Central memory CD8-positive, alpha-beta T cell (primary cell): ENCODE measurements at regions not wholly inside any gene's neighbourhood (a gene's known extent, or its start where the extent isn't known, plus 50 kb on each side); places are given as distances from the start of the nearest gene placed in this dataset.

ENCODE experiments used
- ATAC-seq: fragments of 150-1000 bp; cut with Tn5 transposase; replicated peaks from 2 replicates; pipeline ENCODE4 v1.10.0; 2022; ENCODE audit warnings: mild to moderate bottlenecking, moderate FRiP score, moderate number of reproducible peaks; ENCODE audit not compliant: poor library complexity, severe bottlenecking; ENCODE audit errors: extremely low read depth
- DNase-seq, 2 donors: peaks; one replicate each; pipeline ENCODE4 v3.0.0; 2021; ENCODE audit warnings: low spot score in 2 of 2
- H3K27ac Mint-ChIP-seq: one replicate; pipeline ENCODE4 v1.8.0; 2022; ENCODE audit warnings: low read depth, mild to moderate bottlenecking, moderate library complexity, mixed read lengths
- H3K27me3 Mint-ChIP-seq: one replicate; pipeline ENCODE4 v1.8.0; 2022; ENCODE audit warnings: mixed read lengths
- H3K36me3 Mint-ChIP-seq: one replicate; pipeline ENCODE4 v1.8.0; 2022; ENCODE audit warnings: mild to moderate bottlenecking, moderate library complexity, mixed read lengths; ENCODE audit not compliant: insufficient read depth
- H3K4me1 Mint-ChIP-seq: one replicate; pipeline ENCODE4 v1.8.0; 2022; ENCODE audit warnings: mixed read lengths
- H3K4me3 Mint-ChIP-seq: one replicate; pipeline ENCODE4 v1.8.0; 2022; ENCODE audit warnings: mild to moderate bottlenecking, moderate library complexity, mixed read lengths
- H3K9me3 Mint-ChIP-seq: one replicate; pipeline ENCODE4 v1.8.0; 2022; ENCODE audit warnings: mixed read lengths

- Mint-ChIP-seq H3K27me3 (no peaks in the 10 kb centered on the region), H3K9me3 (no peaks in the 10 kb centered on the region), H3K27ac (no peak overlapping the region), H3K36me3 (peaks cover 5% of the 10 kb centered on the region), H3K4me3 (no peak overlapping the region), H3K4me1 (peaks cover 6% of the 10 kb centered on the region)
- ATAC-seq (no peak), DNase-seq (no peak)
Observed at GRCh38 chr12:132419631-132420246, 70.2 kb upstream of the FBRSL1 start.

GRCh38 chr12:132418393-132418925, 71.5 kb upstream of the FBRSL1 start:
- peaks cover 5% of the 10 kb centered on the region for H3K36me3 Mint-ChIP-seq
- no peak overlapping the region for H3K27ac Mint-ChIP-seq

GRCh38 chr12:132417741-132418140, 72.2 kb upstream of the FBRSL1 start:
- no peak overlapping the region for H3K27ac Mint-ChIP-seq

More at GRCh38 chr12:132418393-132418925, 71.5 kb upstream of the FBRSL1 start:
- DNase-seq, result no peak
- peaks cover 6% of the 10 kb centered on the region for H3K4me1 Mint-ChIP-seq
- H3K4me3 Mint-ChIP-seq, result no peak overlapping the region
- no peaks in the 10 kb centered on the region for H3K9me3 Mint-ChIP-seq
- H3K27me3 Mint-ChIP-seq, result no peaks in the 10 kb centered on the region
- ATAC-seq, result no peak

GRCh38 chr12:132416827-132417226, 73.1 kb upstream of the FBRSL1 start:
- DNase-seq (no peak), ATAC-seq (no peak)
- Mint-ChIP-seq H3K4me1 (no peaks in the 10 kb centered on the region), H3K27ac (no peak overlapping the region), H3K9me3 (no peaks in the 10 kb centered on the region), H3K4me3 (no peak overlapping the region), H3K27me3 (no peaks in the 10 kb centered on the region), H3K36me3 (peaks cover 5% of the 10 kb centered on the region)

More at GRCh38 chr12:132417741-132418140, 72.2 kb upstream of the FBRSL1 start:
- DNase-seq, result no peak
- no peak for ATAC-seq
- Mint-ChIP-seq H3K4me3 (no peak overlapping the region), H3K36me3 (peaks cover 5% of the 10 kb centered on the region), H3K27me3 (no peaks in the 10 kb centered on the region), H3K4me1 (peaks cover 3% of the 10 kb centered on the region), H3K9me3 (no peaks in the 10 kb centered on the region)

GRCh38 chr12:132416121-132416673, 73.8 kb upstream of the FBRSL1 start:
- no peak for ATAC-seq
- H3K4me1 Mint-ChIP-seq, result no peaks in the 10 kb centered on the region
- no peaks in the 10 kb centered on the region for H3K27me3 Mint-ChIP-seq
- H3K9me3 Mint-ChIP-seq, result no peaks in the 10 kb centered on the region
- no peak overlapping the region for H3K4me3 Mint-ChIP-seq
- no peak overlapping the region for H3K27ac Mint-ChIP-seq
- H3K36me3 Mint-ChIP-seq, result peaks cover 5% of the 10 kb centered on the region
- DNase-seq, result no peak

GRCh38 chr12:132415327-132416120, 74.4 kb upstream of the FBRSL1 start:
- ATAC-seq (no peak), DNase-seq (no peak)
- peaks cover 2% of the 10 kb centered on the region for H3K36me3 Mint-ChIP-seq
- H3K4me1 Mint-ChIP-seq, result no peaks in the 10 kb centered on the region
- no peak overlapping the region for H3K4me3 Mint-ChIP-seq
- H3K9me3 Mint-ChIP-seq, result no peaks in the 10 kb centered on the region
- no peak overlapping the region for H3K27ac Mint-ChIP-seq
- H3K27me3 Mint-ChIP-seq, result no peaks in the 10 kb centered on the region

- H3K4me1 Mint-ChIP-seq, result no peaks in the 10 kb centered on the region
- peaks cover 2% of the 10 kb centered on the region for H3K36me3 Mint-ChIP-seq
- H3K27ac Mint-ChIP-seq, result no peak overlapping the region
- no peaks in the 10 kb centered on the region for H3K27me3 Mint-ChIP-seq
- peak; percentile 73 for ATAC-seq
- H3K4me3 Mint-ChIP-seq, result no peak overlapping the region
- H3K9me3 Mint-ChIP-seq, result no peaks in the 10 kb centered on the region
- DNase-seq, result peak; percentile 53 to 62
Observed at GRCh38 chr12:132414634-132415326, 75.2 kb upstream of the FBRSL1 start.

- Mint-ChIP-seq H3K27me3 (no peaks in the 10 kb centered on the region), H3K36me3 (peaks cover 2% of the 10 kb centered on the region), H3K9me3 (no peaks in the 10 kb centered on the region), H3K27ac (no peak overlapping the region), H3K4me1 (no peaks in the 10 kb centered on the region), H3K4me3 (no peak overlapping the region)
- ATAC-seq, result no peak
- DNase-seq, result no peak
Observed at GRCh38 chr12:132413931-132414588, 75.9 kb upstream of the FBRSL1 start.

GRCh38 chr12:132411457-132411856, 78.5 kb upstream of the FBRSL1 start:
- Mint-ChIP-seq H3K36me3 (no peaks in the 10 kb centered on the region), H3K27ac (no peak overlapping the region), H3K9me3 (no peaks in the 10 kb centered on the region), H3K27me3 (no peaks in the 10 kb centered on the region), H3K4me1 (no peaks in the 10 kb centered on the region), H3K4me3 (no peak overlapping the region)
- ATAC-seq (no peak), DNase-seq (no peak)

GRCh38 chr12:132410849-132411248, 79.1 kb upstream of the FBRSL1 start:
- Mint-ChIP-seq H3K4me1 (no peaks in the 10 kb centered on the region), H3K9me3 (no peaks in the 10 kb centered on the region), H3K27me3 (no peaks in the 10 kb centered on the region), H3K36me3 (no peaks in the 10 kb centered on the region), H3K27ac (no peak overlapping the region), H3K4me3 (no peak overlapping the region)
- ATAC-seq (no peak), DNase-seq (no peak)

- no peaks in the 10 kb centered on the region for H3K36me3 Mint-ChIP-seq
- H3K4me3 Mint-ChIP-seq, result no peak overlapping the region
- H3K27me3 Mint-ChIP-seq, result no peaks in the 10 kb centered on the region
- H3K27ac Mint-ChIP-seq, result no peak overlapping the region
- no peaks in the 10 kb centered on the region for H3K9me3 Mint-ChIP-seq
- H3K4me1 Mint-ChIP-seq, result no peaks in the 10 kb centered on the region
- ATAC-seq, result no peak
- DNase-seq, result no peak
Observed at GRCh38 chr12:132410296-132410625, 79.7 kb upstream of the FBRSL1 start.
